ENCODE measurements at regions not wholly inside any gene's neighbourhood (a gene's known extent, or its start where the extent isn't known, plus 50 kb on each side); places are given as distances from the start of the nearest gene placed in this dataset.

DNA sequence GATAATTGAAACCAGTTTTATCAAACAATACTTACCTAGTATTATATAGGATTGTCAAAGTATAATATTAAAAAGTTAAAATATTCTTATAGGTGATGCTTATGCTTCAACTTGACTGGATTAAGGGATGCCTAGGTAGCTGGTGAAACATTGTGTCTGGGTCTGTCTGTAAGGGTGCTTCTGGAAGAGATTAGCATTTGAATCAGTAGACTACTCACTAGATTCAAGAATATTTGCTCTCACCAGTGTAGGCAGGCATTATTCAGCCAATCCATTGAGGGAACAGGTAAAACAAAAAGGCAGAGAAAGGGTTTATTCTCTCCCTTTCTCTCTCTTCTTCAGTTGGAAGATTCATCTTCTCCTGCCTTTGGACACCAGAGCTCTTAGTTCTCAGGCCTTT, 486.8 kb upstream of the GOLIM4 start:
- no peak for TF ChIP-seq MXI1 (conservative IDR thresholded peaks at IDR 0.05; ENCODE audit: poor library complexity, severe bottlenecking)
- TF ChIP-seq, protein P1, sequence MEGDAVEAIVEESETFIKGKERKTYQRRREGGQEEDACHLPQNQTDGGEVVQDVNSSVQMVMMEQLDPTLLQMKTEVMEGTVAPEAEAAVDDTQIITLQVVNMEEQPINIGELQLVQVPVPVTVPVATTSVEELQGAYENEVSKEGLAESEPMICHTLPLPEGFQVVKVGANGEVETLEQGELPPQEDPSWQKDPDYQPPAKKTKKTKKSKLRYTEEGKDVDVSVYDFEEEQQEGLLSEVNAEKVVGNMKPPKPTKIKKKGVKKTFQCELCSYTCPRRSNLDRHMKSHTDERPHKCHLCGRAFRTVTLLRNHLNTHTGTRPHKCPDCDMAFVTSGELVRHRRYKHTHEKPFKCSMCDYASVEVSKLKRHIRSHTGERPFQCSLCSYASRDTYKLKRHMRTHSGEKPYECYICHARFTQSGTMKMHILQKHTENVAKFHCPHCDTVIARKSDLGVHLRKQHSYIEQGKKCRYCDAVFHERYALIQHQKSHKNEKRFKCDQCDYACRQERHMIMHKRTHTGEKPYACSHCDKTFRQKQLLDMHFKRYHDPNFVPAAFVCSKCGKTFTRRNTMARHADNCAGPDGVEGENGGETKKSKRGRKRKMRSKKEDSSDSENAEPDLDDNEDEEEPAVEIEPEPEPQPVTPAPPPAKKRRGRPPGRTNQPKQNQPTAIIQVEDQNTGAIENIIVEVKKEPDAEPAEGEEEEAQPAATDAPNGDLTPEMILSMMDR (IDR thresholded peaks at IDR 0.05; ENCODE audit: poor library complexity, severe bottlenecking): no peak
- no peak for TF ChIP-seq POLR2AphosphoS5 (IDR thresholded peaks at IDR 0.05)
- no peak for TF ChIP-seq EP300 (conservative IDR thresholded peaks at IDR 0.05; ENCODE audit: poor library complexity, severe bottlenecking)
- no peak for TF ChIP-seq EZH2 (IDR thresholded peaks at IDR 0.05; ENCODE audit: borderline replicate concordance, insufficient read depth, low read length, poor library complexity, severe bottlenecking)
- TF ChIP-seq TAF1 (IDR thresholded peaks at IDR 0.05; ENCODE audit: low read depth): no peak
- TF ChIP-seq, protein P2, sequence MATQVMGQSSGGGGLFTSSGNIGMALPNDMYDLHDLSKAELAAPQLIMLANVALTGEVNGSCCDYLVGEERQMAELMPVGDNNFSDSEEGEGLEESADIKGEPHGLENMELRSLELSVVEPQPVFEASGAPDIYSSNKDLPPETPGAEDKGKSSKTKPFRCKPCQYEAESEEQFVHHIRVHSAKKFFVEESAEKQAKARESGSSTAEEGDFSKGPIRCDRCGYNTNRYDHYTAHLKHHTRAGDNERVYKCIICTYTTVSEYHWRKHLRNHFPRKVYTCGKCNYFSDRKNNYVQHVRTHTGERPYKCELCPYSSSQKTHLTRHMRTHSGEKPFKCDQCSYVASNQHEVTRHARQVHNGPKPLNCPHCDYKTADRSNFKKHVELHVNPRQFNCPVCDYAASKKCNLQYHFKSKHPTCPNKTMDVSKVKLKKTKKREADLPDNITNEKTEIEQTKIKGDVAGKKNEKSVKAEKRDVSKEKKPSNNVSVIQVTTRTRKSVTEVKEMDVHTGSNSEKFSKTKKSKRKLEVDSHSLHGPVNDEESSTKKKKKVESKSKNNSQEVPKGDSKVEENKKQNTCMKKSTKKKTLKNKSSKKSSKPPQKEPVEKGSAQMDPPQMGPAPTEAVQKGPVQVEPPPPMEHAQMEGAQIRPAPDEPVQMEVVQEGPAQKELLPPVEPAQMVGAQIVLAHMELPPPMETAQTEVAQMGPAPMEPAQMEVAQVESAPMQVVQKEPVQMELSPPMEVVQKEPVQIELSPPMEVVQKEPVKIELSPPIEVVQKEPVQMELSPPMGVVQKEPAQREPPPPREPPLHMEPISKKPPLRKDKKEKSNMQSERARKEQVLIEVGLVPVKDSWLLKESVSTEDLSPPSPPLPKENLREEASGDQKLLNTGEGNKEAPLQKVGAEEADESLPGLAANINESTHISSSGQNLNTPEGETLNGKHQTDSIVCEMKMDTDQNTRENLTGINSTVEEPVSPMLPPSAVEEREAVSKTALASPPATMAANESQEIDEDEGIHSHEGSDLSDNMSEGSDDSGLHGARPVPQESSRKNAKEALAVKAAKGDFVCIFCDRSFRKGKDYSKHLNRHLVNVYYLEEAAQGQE (IDR thresholded peaks at IDR 0.05; ENCODE audit: borderline replicate concordance): no peak
- TF ChIP-seq SMC3 (conservative IDR thresholded peaks at IDR 0.05; ENCODE audit: poor library complexity): no peak
